ENCODE measurements at regions not wholly inside any gene's neighbourhood (a gene's known extent, or its start where the extent isn't known, plus 50 kb on each side); places are given as distances from the start of the nearest gene placed in this dataset.

GRCh38 chr15:87082581-87082980, 1002.9 kb downstream of the AGBL1 start:
- TF ChIP-seq CTCF (IDR thresholded peaks at IDR 0.05; ENCODE audit: borderline replicate concordance, extremely low read depth, low read length, poor library complexity, severe bottlenecking) (no peak), EZH2 (IDR thresholded peaks at IDR 0.05; ENCODE audit: borderline replicate concordance, low read depth, low read length, severe bottlenecking) (no peak)
